Prostate gland (tissue), 2 donors: ENCODE measurements at regions not wholly inside any gene's neighbourhood (a gene's known extent, or its start where the extent isn't known, plus 50 kb on each side); places are given as distances from the start of the nearest gene placed in this dataset.

Experiments
- DNase-seq: peaks from one replicate; pipeline ENCODE4 v3.0.0-alpha.2; 2019; ENCODE audit warnings: low spot score
- H3K27ac ChIP-seq, 2 donors: fragments of 200-600 bp; sonication (generic); 2 replicates each; pipeline ENCODE4 v1.5.1; 2017 to 2019
- H3K27me3 ChIP-seq: fragments of 200-600 bp; sonication (generic); replicated peaks from 2 replicates; pipeline ENCODE4 v1.5.1; 2019; ENCODE audit not compliant: insufficient read depth
- H3K36me3 ChIP-seq, 2 donors: fragments of 200-600 bp; sonication (generic); 1 replicate in 1 of 2; 2 replicates in 1 of 2; pipeline versions ENCODE4 v1.5.1 to v1.8.1; 2017 to 2019
- H3K4me1 ChIP-seq: fragments of 200-600 bp; sonication (generic); replicated peaks from 2 replicates; pipeline ENCODE4 v1.5.1; 2019
- H3K4me3 ChIP-seq, 2 donors: fragments of 200-600 bp; sonication (generic); 2 replicates each; pipeline ENCODE4 v1.5.1; 2017 to 2019
- H3K9me3 ChIP-seq: fragments of 200-600 bp; sonication (generic); 2 replicates; pipeline ENCODE4 v1.5.1; 2017
- CTCF ChIP-seq, 4 experiments: fragments of 200-600 bp in 2 of 4; fragments of 450-650 bp in 2 of 4; sonication (generic) in 2 of 4; IDR thresholded peaks; 1 replicate in 3 of 4; 2 replicates in 1 of 4; pipeline ENCODE4 v1.5.1; 2016 to 2019; ENCODE audit warnings: antibody characterized with exemption in 4 of 4, mild to moderate bottlenecking in 2 of 4, moderate library complexity in 2 of 4
- POLR2A ChIP-seq: fragments of 450-650 bp; IDR thresholded peaks from one replicate; pipeline ENCODE4 v1.6.1; 2016; ENCODE audit warnings: antibody characterized with exemption, mild to moderate bottlenecking
- POLR2AphosphoS5 ChIP-seq: sonication (generic); formaldehyde crosslinking; IDR thresholded peaks from one replicate; pipeline ENCODE4 v1.6.1; 2017; ENCODE audit warnings: antibody characterized with exemption
- WGBS: methylation state at CpG from one replicate; pipeline ENCODE4 v1.1.5; 2018; 5-methylcytosine and 5-hydroxymethylcytosine counted together
- intact Hi-C: fragments of 100-400 bp; cut with DNase I; formaldehyde crosslinking; loops from one replicate; pipeline ENCODE4 v1.14.2; 2022

GRCh38 chrY:15466891-15467290, 942.6 kb downstream of the NLGN4Y start:
- WGBS, result 90% methylated on average over 5 of the region's 5 CpGs
- Histone ChIP-seq H3K36me3 (no peaks in the 10 kb centered on the region), H3K27ac (no peak overlapping the region), H3K4me1 (no peaks in the 10 kb centered on the region), H3K27me3 (no peaks in the 10 kb centered on the region), H3K4me3 (no peak overlapping the region), H3K9me3 (no peaks in the 10 kb centered on the region)
- intact Hi-C loops, result no loop called here
- DNase-seq, result no peak
- no peak for TF ChIP-seq CTCF (IDR thresholded peaks at IDR 0.05)
- no peak for TF ChIP-seq POLR2AphosphoS5
- no peak for TF ChIP-seq POLR2A

- 93% methylated on average over 6 of the region's 6 CpGs for WGBS
- DNase-seq, result no peak
- no peaks in the 10 kb centered on the region for H3K9me3 ChIP-seq
- H3K4me3 ChIP-seq, result no peak overlapping the region
- intact Hi-C loops, result no loop called here
- H3K27me3 ChIP-seq, result no peaks in the 10 kb centered on the region
- no peak overlapping the region for H3K27ac ChIP-seq
- no peaks in the 10 kb centered on the region for H3K4me1 ChIP-seq
- H3K36me3 ChIP-seq, result no peaks in the 10 kb centered on the region
- no peak for TF ChIP-seq POLR2A
- no peak for TF ChIP-seq POLR2AphosphoS5
Measured at GRCh38 chrY:15468091-15468490, 943.8 kb downstream of the NLGN4Y start.

GRCh38 chrY:15471371-15471770, 947.0 kb downstream of the NLGN4Y start:
- Histone ChIP-seq H3K9me3 (no peaks in the 10 kb centered on the region), H3K36me3 (no peaks in the 10 kb centered on the region), H3K27me3 (no peaks in the 10 kb centered on the region), H3K27ac (no peak overlapping the region), H3K4me3 (no peak overlapping the region), H3K4me1 (no peaks in the 10 kb centered on the region)
- WGBS, result 63% methylated on average over 1 of the region's 1 CpG
- no peak for TF ChIP-seq POLR2AphosphoS5
- no peak for TF ChIP-seq POLR2A
- TF ChIP-seq CTCF (IDR thresholded peaks at IDR 0.05), result no peak
- intact Hi-C loops, result no loop called here
- DNase-seq, result no peak

- no peaks in the 10 kb centered on the region for H3K4me1 ChIP-seq
- no peaks in the 10 kb centered on the region for H3K36me3 ChIP-seq
- H3K27ac ChIP-seq, result no peak overlapping the region
- no peaks in the 10 kb centered on the region for H3K9me3 ChIP-seq
- H3K4me3 ChIP-seq, result no peak overlapping the region
- DNase-seq, result no peak
- WGBS, result 84% methylated on average over 5 of the region's 5 CpGs
- TF ChIP-seq POLR2A (no peak), CTCF (IDR thresholded peaks at IDR 0.05) (no peak), POLR2AphosphoS5 (no peak)
- intact Hi-C loops, result no loop called here
- no peaks in the 10 kb centered on the region for H3K27me3 ChIP-seq
Measured at GRCh38 chrY:15478348-15478963, 954.1 kb downstream of the NLGN4Y start.

- Histone ChIP-seq H3K4me3 (no peak overlapping the region), H3K36me3 (no peaks in the 10 kb centered on the region), H3K4me1 (no peaks in the 10 kb centered on the region), H3K9me3 (no peaks in the 10 kb centered on the region), H3K27me3 (no peaks in the 10 kb centered on the region), H3K27ac (no peak overlapping the region)
- no peak for DNase-seq
- TF ChIP-seq POLR2AphosphoS5 (no peak), CTCF (IDR thresholded peaks at IDR 0.05) (no peak), POLR2A (no peak)
- WGBS, result 90% methylated on average over 4 of the region's 4 CpGs
- intact Hi-C loops, result no loop called here
Measured at GRCh38 chrY:15500536-15500935, 976.2 kb downstream of the NLGN4Y start.
